ENCODE measurements at regions not wholly inside any gene's neighbourhood (a gene's known extent, or its start where the extent isn't known, plus 50 kb on each side); places are given as distances from the start of the nearest gene placed in this dataset.
"Not testable (repeated sequence)": the region's sequence is repeated elsewhere in the genome, so short reads cannot be mapped to it uniquely, and the experiment has no call there.

DNA sequence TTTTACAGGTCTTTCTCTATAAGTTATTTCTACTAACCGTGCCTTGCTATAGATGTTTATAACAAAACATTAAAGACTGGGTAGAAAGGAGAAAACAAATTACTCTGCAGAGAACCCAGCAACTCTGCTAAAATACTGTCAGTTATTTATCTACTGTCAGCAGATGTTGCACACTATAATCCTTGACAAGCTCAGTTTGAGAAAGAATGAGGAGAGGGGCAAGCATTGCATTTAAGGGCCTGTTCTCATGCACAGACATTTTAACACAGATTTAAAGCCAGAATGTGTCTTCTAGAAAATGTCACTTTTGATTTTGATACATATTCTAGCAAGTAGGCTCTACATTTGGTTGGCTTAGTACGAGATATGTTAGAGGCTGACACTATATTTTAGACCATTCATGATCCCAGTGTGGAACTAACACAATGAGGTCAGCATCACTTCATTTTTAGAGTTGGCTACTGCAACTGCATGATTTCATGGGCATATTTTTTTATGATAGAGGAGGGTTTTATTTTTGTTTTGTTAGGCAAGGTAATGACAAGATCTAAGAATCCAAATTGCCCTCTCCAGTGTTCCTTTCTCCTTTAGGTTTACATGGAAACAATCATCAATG, 516.4 kb downstream of the ZEB2 start:
- H3K27ac ChIP-seq (ENCODE audit: low read depth, low read length, poor library complexity, severe bottlenecking) = no peak overlapping the region
- no peaks in the 10 kb centered on the region for H3K9me3 ChIP-seq (ENCODE audit: low read depth, low read length, poor library complexity, severe bottlenecking)
- TF ChIP-seq, protein P1, sequence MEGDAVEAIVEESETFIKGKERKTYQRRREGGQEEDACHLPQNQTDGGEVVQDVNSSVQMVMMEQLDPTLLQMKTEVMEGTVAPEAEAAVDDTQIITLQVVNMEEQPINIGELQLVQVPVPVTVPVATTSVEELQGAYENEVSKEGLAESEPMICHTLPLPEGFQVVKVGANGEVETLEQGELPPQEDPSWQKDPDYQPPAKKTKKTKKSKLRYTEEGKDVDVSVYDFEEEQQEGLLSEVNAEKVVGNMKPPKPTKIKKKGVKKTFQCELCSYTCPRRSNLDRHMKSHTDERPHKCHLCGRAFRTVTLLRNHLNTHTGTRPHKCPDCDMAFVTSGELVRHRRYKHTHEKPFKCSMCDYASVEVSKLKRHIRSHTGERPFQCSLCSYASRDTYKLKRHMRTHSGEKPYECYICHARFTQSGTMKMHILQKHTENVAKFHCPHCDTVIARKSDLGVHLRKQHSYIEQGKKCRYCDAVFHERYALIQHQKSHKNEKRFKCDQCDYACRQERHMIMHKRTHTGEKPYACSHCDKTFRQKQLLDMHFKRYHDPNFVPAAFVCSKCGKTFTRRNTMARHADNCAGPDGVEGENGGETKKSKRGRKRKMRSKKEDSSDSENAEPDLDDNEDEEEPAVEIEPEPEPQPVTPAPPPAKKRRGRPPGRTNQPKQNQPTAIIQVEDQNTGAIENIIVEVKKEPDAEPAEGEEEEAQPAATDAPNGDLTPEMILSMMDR (conservative IDR thresholded peaks at IDR 0.05; ENCODE audit: low read depth, low read length) = no peak
- no peak for TF ChIP-seq EZH2 (IDR thresholded peaks at IDR 0.05; ENCODE audit: borderline replicate concordance, low read depth, low read length, poor library complexity, severe bottlenecking)
- ChIA-PET POLR2A (ENCODE audit: low non-redundant PET) (no interaction called here), CTCF (no interaction called here)
- no peaks in the 10 kb centered on the region for H3K27me3 ChIP-seq (replicated peaks; ENCODE audit: insufficient read depth, low read depth, low read length, poor library complexity)
- H3K4me1 ChIP-seq (ENCODE audit: insufficient read depth, low read length, poor library complexity, severe bottlenecking) = no peaks in the 10 kb centered on the region
- no peak overlapping the region for H3K4me3 ChIP-seq (ENCODE audit: low read depth, low read length, poor library complexity, severe bottlenecking)
- no TSS peak for BruUV-seq (replicated peaks)
- DNase-seq (ENCODE audit: low spot score) = no peak
- intact Hi-C loops (cut with micrococcal nuclease; ENCODE audit: unreplicated experiment) = no loop called here
- no peaks in the 10 kb centered on the region for H3K36me3 ChIP-seq (ENCODE audit: insufficient read depth, low read length, poor library complexity, severe bottlenecking)

DNA sequence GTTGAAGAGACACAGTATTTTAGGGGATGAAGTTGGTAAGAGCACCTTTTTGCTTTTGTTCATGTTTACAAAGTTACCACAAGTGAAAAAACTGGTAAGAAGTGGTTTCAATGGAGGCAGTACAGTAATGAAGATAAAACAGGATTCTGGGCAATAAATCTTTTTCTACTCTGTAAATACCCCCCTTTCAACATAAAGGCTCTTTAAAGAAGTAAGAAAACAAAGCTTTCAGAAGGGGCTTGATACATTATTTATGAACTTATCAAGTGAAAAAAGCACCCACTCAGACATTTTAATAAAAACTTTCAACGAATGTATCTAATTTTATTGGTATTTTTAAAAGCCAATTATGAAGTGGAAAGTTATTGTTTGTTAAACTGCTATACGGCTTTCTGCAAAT, 522.9 kb downstream of the ZEB2 start:
- no peak overlapping the region for H3K27ac ChIP-seq (ENCODE audit: low read depth, low read length, poor library complexity, severe bottlenecking)
- H3K27me3 ChIP-seq (replicated peaks; ENCODE audit: insufficient read depth, low read depth, low read length, poor library complexity) = no peaks in the 10 kb centered on the region
- H3K4me3 ChIP-seq (ENCODE audit: low read depth, low read length, poor library complexity, severe bottlenecking) = no peak overlapping the region
- peaks cover 5% of the 10 kb centered on the region for H3K4me1 ChIP-seq (ENCODE audit: insufficient read depth, low read length, poor library complexity, severe bottlenecking)
- no TSS peak for BruUV-seq (replicated peaks)
- no peaks in the 10 kb centered on the region for H3K36me3 ChIP-seq (ENCODE audit: insufficient read depth, low read length, poor library complexity, severe bottlenecking)
- DNase-seq (ENCODE audit: low spot score) = no peak
- intact Hi-C loops (cut with micrococcal nuclease; ENCODE audit: unreplicated experiment) = no loop called here
- no peak for TF ChIP-seq EZH2 (IDR thresholded peaks at IDR 0.05; ENCODE audit: borderline replicate concordance, low read depth, low read length, poor library complexity, severe bottlenecking)
- TF ChIP-seq, protein P1 (conservative IDR thresholded peaks at IDR 0.05; ENCODE audit: low read depth, low read length) = no peak
- ChIA-PET CTCF (no interaction called here), POLR2A (ENCODE audit: low non-redundant PET) (no interaction called here)
- no peaks in the 10 kb centered on the region for H3K9me3 ChIP-seq (ENCODE audit: low read depth, low read length, poor library complexity, severe bottlenecking)

- DNase-seq (ENCODE audit: low spot score) = no peak
- TF ChIP-seq, protein P1 (conservative IDR thresholded peaks at IDR 0.05; ENCODE audit: low read depth, low read length) = no peak
- TF ChIP-seq EZH2 (IDR thresholded peaks at IDR 0.05; ENCODE audit: borderline replicate concordance, low read depth, low read length, poor library complexity, severe bottlenecking) = no peak
- H3K36me3 ChIP-seq (ENCODE audit: insufficient read depth, low read length, poor library complexity, severe bottlenecking) = no peaks in the 10 kb centered on the region
- H3K4me1 ChIP-seq (ENCODE audit: insufficient read depth, low read length, poor library complexity, severe bottlenecking) = peaks cover 5% of the 10 kb centered on the region
- H3K27ac ChIP-seq (ENCODE audit: low read depth, low read length, poor library complexity, severe bottlenecking) = no peak overlapping the region
- no peaks in the 10 kb centered on the region for H3K27me3 ChIP-seq (replicated peaks; ENCODE audit: insufficient read depth, low read depth, low read length, poor library complexity)
- CTCF ChIA-PET = no interaction called here
- no TSS peak for BruUV-seq (replicated peaks)
- intact Hi-C loops (cut with micrococcal nuclease; ENCODE audit: unreplicated experiment) = no loop called here
- peaks cover 8% of the 10 kb centered on the region for H3K9me3 ChIP-seq (ENCODE audit: low read depth, low read length, poor library complexity, severe bottlenecking)
- H3K4me3 ChIP-seq (ENCODE audit: low read depth, low read length, poor library complexity, severe bottlenecking) = no peak overlapping the region
- POLR2A ChIA-PET (ENCODE audit: low non-redundant PET) = no interaction called here
Measured at GRCh38 chr2:143994961-143995360, 525.0 kb downstream of the ZEB2 start.

DNA sequence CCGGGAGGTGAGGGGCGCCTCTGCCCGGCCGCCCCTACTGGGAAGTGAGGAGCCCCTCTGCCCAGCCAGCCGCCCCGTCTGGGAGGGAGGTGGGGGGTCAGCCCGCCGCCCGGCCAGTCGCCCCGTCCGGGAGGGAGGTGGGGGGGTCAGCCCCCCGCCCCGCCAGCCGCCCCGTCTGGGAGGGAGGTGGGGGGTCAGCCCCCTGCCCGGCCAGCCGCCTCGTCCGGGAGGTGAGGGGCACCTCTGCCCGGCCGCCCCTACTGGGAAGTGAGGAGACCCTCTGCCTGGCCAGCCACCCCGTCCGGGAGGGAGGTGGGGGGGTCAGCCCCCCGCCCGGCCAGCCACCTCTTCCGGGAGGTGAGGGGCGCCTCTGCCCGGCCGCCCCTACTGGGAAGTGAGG, 528.3 kb downstream of the ZEB2 start:
- H3K4me1 ChIP-seq (ENCODE audit: insufficient read depth, low read length, poor library complexity, severe bottlenecking); POLR2A ChIA-PET (ENCODE audit: low non-redundant PET); H3K27ac ChIP-seq (ENCODE audit: low read depth, low read length, poor library complexity, severe bottlenecking); H3K36me3 ChIP-seq (ENCODE audit: insufficient read depth, low read length, poor library complexity, severe bottlenecking); BruUV-seq (replicated peaks); intact Hi-C loops (cut with micrococcal nuclease; ENCODE audit: unreplicated experiment); H3K4me3 ChIP-seq (ENCODE audit: low read depth, low read length, poor library complexity, severe bottlenecking); CTCF ChIA-PET; DNase-seq (ENCODE audit: low spot score); H3K9me3 ChIP-seq (ENCODE audit: low read depth, low read length, poor library complexity, severe bottlenecking); H3K27me3 ChIP-seq (replicated peaks; ENCODE audit: insufficient read depth, low read depth, low read length, poor library complexity): not testable (repeated sequence)
